GM18517 (cell line): ENCODE measurements at regions not wholly inside any gene's neighbourhood (a gene's known extent, or its start where the extent isn't known, plus 50 kb on each side); places are given as distances from the start of the nearest gene placed in this dataset.

Source experiments
- ATAC-seq: cut with Tn5 transposase; IDR thresholded peaks from one replicate; pipeline ENCODE4 v1.9.1; 2021; ENCODE audit warnings: mild to moderate bottlenecking, moderate library complexity; ENCODE audit not compliant: unreplicated experiment

DNA sequence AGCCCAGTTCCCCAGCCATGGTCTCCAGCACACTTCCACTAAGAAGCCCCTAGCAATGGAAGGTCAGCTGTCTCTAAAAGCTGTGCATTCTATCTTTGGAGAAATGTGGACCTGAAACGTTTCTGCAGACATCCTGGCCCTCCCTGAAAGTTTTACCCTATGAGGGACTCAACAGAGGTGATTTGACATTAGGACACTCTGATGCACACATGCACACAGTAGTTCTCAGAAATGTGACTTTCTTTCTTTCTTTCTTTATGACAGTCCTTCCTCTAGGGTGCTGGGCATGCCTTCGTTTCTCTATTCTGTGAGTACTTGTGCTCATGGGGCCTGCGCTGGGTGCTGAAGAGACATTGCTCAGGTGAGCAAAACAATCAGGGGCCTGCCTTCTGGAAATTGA lies 857.3 kb downstream of the RNF144A start:
- ATAC-seq: no peak

DNA sequence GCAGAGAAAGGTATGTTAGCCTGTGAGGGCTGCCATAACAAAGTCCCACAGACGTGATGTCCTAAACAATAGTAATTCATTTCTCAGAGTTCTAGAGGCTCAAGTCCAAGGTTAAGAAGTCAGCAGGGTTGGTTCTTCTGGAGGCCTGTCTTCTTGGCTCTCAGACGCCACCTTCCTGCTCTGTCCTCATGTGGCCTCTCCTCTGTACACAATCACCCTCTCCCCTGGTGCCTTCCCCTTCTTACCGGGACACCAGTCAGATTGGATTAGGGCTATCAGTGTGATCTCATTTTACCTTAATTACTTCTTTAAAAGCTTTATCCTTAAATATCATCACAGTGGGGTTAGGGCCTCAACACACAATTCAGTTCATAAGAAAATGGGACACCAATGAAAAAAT lies 860.5 kb downstream of the RNF144A start:
- ATAC-seq: no peak

DNA sequence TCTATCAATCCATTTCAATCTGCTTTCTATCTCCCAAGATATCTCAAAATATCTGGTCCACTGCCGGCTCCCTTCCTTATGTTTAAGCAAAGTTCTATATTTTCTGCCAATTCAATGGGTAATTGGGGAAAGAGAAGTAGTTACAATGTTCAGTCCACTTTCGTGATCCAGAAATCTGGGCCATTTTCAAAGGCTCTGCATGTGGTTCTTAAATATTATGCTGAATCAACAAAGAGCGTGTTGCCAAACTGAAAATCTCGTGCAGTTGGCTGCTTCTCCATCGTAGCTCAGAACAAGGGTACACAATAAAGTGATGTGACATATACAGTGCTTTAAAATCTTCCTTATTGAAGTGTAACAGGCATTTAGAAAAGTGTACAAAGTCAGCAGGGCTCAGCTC lies 863.1 kb downstream of the RNF144A start:
- ATAC-seq: no peak

DNA sequence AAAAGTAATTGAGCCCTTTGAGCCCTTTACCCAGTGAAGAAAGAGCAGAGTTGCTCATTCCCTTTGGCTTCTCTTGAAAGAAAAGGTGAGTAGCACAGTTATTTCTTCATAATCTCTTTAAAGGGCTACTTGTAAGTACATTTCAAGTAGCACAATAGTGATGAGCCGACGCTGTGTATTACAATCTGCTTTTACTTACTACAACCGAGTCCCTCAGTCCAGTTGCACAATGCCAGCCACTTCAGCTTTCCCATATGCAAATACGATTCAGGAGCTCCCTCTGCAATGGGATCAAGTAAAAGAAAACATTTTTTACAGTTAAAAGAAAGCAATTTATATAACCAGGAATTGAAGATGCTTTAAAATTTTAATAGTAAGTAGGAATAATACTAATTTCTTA lies 868.5 kb downstream of the RNF144A start:
- no peak for ATAC-seq

DNA sequence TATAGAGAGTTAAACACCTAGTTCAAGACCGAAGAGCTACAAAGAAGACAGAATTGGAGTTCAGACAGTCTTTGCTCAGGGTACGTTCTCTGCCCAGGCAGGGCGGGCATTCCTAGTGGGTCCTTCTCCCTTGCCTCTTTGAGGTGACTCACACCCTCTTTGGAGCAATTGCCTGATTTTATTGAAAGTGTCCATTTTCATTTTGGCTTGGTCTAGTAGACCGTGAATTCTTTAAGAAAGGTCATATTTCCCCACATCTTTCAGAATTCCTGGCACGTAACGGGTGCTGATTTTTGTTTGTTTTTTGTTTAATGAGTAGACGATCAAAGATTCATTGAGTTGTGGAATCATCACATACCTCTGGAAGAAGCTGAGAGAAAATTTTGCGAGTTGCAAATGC lies 871.5 kb downstream of the RNF144A start:
- ATAC-seq: no peak

DNA sequence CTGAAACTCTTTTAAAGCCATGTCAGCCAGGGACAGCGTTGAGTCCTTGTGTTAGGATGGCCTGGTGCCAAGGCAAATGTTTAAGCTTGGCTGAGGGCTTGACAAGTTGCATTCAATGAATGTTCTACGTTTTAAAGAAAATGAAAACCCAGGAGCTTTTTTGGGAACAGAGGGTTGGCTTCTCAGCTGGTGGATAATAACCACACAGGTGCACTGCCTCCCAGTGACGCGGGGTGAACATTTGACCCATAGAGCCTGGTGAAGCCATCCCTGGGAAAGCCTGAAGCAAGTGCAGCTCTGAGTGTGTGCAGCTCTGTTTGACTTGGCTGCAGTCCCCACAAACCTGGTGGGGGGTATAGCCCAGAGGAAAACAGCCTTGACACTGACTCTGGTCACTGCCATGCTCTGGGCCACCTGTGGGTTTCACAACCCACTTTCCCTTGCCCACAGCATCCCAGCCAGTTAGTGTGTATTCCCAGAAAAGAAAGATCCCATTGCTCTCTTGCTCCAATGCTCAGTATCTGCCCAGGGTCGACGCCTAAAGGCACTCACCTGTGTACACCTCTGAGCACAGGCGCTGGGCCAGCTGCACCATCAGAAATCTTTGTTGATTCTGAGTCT lies 874.9 kb downstream of the RNF144A start:
- no peak for ATAC-seq

DNA sequence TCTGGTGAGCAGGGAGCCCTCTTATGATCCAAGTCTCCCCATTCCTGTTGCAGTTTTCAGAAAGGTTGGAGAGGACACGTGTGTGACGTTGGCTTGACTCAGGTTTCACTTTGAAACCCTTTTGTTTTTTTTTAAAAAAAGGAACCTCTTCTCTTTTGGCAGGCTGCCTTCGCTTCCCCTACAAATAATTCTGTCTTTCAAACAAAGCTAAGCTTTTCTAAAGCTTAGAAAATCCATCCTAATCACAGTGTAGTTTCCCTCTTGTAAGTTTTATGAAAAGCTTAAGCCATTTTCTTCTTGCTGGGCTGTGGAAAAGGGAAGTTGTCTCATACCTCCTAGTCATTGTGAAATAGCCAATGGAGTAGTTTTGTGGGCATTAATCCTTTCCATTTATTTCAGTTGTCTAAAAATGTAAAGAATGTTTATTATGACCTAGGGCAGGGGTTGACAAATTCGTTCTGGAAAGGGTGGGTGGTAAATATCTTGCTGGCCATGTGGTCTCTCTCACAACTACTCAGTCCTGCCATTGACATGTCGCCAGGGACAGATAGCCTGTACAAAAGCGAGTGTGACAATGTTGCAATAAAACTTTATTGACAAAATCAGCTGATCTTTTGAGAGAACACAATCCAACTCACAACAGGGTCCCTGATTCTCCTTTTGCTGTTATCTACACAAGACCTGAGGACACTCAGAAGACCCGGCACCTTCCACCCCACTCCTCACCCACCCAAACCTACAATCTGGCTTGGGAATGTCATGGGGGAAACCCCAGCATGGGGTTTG lies 878.8 kb downstream of the RNF144A start:
- no peak for ATAC-seq

DNA sequence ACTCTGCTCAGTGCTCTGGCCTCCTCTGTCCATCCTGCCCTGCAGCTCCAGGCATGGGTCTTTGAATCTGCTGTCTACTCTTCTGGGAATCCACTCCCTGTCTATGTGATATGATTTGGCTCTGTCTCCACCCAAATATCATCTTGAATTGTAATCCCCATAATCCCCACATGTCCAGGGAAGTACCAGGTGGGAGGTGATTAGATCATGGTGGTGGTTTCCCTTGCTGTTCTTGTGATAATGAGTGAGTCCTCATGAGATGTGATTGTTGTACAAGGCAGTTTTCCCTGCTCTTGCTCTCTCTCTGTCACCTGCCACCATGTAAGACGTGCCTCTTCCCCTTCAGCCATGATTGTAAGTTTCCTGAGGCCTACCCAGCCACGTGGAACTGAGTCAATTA lies 881.8 kb upstream of the ID2 start:
- ATAC-seq: no peak

DNA sequence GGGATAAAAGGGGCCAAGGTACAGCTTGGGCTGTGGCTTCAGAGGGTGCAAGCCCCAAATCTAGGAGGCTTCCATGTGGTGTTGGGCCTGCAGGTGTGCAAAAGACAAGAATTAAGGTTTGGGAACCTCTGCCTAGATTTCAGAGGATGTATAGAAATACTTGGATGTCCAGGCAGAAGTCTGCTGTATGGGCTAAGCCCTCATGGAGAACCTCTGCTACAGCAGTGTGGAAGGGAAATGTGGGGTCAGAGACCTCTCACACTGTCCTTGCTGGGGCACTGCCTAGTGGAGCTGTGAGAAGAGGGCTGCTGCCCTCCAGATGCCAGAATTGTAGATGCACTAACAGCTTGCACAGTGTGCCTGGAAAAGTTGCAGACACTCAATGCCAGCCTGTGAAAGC lies 880.6 kb upstream of the ID2 start:
- no peak for ATAC-seq

DNA sequence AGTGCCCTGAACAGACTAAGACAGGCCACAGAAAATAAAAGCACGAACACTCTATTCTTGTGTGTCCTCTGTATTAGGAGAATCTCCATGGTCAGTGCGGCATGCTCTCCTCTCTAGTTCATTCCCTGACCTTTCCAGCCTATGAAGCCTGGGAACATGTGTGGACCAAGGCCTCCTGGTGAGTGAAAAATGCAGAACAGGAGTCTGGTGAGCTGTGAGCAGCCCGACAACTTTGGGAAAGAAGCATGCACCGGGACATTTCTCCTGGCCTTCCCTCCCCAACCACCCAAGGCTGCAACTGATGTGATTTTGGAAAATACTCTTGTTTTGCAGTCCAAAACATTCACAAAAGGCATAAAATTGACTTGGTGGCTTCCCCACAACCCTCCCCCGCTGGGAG lies 878.3 kb upstream of the ID2 start:
- no peak for ATAC-seq

DNA sequence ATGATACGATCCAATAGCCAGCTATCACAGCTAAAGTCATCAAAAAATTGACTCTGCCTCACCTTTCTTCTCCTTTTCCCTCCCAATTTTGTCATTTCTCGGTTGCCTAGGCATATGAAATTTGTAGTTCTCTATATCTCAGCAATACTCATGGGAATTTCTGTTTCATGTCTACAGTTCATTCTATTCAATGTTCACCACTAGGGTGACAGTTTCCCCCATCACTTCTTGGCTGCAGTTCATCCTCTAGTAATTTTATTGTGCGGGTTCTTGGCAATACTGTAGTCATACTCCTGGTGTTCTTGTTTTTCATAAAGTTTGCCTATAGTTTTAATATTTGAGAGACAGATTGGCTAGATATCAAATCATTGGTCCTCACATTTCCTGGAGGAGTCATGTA lies 872.2 kb upstream of the ID2 start:
- no peak for ATAC-seq

DNA sequence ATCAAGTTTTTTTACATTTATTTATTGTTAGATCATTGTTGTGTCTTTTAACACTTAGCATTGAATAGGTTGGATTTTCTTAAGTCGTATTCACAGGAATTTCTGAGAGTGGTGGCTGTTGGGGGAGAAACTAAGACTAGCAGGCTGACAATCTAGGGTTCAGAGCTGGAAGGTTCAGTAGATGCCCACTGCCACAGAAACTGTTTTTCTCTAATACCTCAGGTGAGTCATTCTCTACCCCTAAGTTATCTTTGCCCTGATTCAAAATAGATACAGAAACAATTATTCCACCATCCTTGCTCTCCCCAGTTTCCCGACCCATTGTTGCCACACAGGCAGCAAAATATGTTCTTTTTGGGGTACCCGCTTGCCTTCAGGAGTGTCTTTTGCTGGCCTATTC lies 870.8 kb upstream of the ID2 start:
- ATAC-seq: no peak

DNA sequence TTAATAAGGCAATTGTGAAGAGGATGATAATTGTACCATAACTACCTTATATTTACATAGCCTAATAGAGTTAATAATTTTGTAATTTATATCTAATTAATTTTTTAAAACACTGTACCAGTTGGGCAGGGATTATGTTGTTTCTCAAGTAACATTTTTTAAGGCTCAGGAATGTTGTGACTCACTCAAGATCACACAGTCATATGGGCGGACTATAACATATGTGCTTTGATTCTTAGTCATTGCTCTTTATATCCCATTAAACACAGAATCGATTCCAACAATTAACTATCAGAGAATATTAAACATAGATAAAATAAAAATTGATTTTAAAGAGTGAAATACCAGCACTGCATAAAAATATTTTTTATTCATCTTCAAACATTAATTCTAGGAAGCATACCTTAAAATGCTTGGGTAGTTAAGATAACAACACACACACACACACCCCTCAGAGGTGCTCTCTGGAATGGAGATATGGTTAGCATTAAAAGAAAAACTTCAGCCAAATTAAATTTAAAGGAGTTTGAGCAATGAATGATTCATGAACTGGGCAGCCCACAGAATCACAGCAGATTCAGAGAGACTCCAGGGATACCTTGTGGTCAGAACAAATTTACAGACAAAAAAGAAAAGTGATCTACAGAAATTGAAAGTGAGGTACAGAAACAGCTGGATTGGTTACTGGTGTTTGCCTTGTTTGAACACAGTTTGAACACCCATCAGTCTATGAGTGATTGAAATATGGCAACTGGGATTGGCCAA lies 869.4 kb upstream of the ID2 start:
- ATAC-seq: no peak

DNA sequence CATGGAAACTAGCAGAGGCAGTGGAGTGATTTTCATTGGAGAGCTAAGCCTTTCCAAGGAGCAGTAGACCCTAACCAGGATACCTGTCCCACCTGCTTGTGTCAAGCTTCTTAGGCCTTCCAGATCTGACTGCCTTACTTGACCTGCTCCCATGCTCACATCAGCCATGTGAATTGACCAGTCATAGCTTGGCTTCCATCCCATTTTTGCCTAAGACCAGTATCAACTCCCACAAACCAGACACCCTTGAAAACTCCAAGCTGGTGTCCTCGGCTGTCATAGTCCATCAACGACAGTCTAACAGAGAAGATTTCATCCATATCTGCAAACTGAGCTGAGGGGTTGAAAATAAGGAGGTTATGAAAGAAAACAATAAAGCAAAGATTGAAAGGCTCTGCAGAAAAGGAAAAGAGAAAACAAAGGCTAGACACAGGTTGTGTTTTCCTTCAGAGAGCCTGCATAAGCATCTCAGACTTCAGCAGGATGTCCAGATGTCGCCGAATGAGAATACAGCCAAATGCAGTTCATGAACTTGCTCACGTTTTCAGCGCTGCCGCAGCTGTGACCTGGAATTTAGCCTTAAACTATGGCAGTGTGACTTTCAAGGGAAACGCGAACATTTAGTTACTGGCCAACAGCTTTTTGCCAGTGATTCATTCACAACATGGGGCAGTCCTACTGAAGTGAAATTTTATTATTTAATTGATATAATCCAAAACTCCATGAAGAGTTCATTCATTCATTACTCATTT lies 868.1 kb upstream of the ID2 start:
- ATAC-seq: no peak

DNA sequence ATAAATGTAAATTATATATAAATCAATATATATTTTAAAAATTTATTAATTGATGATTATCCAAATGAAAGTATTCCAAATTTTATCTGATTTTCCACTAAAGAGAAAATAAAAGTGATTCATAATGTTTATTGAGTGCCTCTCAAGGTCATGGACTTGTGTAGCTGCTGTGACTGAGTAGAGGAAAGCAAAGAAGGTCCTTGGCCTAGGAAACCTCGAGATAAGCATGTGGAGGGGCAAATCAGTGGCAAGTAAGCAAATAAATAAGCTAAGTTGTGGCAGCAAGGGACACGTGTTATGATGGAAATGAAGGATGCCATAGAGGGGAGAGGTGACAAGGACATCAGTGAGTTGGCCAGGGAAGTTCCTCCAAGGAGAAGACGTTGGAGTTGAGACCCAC lies 866.1 kb upstream of the ID2 start:
- no peak for ATAC-seq

DNA sequence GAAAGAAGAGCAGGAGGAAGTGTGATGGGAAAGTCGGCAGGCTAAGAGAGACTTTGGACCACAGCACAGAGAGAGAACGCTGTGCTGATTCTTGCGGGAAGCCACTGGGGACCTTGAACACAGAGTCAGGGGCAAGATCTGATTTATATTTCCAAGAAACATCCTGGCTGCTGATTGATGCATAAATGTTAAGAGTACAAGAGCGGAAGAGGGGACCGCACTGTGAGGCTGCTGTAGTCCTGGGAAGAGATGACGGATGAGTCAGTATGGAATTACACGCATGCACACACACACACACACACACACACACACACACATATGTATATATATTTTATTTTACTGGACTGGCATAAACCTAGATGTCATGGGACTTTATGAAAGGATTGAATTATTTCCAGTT lies 865.6 kb upstream of the ID2 start:
- ATAC-seq: no peak

DNA sequence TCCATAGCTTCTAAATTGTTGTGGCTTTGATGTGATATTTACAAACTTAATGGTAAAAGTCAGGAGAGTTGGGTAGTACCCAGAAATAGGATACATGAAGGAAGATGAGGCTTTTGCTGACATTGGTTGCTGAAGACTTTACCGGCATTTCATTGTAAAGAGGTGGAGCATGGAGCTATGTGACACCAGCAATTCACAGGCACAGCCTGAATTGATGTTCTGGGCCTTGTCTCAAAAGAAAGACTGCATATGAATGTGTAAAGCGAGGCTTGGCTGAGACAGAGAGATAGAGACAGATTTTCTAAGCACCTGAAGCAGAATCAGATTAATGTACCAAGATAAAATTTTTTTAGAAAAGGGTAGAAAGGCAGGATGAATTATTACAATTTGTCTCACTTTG lies 864.9 kb upstream of the ID2 start:
- no peak for ATAC-seq

DNA sequence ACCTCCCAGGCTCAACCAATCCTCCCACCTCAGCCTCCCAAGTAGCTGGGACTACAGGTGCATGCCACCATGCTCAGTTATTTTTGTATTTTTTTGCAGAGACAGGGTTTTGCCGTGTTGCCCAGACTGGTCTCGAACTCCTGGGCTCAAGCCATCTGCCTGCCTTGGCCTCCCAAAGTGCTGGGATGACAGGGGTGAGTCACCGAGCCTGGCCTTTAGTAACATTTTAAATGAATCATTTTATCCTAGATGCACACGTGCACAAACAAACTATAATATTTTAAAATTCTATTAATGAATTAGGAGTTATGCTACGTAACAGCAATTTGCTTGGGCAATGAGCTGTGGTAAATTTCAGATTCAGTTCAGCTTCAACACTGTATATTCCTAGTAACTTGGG lies 862.5 kb upstream of the ID2 start:
- no peak for ATAC-seq

DNA sequence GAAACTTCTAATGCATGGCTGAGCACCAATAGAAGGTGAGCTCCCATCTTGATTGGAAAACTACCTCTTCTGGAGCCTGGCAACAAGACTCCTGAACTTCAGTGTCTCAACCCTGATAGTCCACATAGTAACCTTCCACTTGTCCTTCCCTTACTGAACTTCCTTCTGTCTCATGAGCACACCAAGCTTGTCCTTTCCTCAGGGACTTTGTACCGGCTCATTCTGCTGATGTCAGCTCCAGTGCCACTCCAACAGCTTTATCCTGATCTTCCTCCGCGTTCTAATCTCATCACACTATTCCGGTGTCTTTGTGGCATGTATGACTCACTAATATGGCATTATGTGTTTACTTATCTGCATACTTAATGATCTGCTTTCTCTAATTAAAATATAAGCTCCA lies 862.0 kb upstream of the ID2 start:
- ATAC-seq: no peak

DNA sequence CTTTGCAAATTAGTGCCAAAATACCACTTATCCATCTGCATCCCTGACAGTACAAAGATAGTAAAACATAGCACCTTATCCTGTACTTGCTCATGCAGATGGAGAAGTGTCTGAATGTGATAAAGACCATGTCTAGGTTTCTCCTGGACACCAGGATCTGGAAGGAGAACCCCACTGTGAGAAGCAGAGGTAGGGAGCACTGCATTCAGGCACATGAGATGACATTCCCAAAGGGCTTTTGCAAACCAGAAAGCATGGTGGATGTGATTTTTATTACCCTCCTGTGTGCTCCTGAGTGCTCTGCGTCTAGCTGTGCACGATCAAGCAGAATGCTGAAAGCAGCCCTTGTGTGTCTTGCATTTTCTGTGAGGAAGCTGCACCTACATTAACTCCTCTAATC lies 857.6 kb upstream of the ID2 start:
- ATAC-seq: no peak

DNA sequence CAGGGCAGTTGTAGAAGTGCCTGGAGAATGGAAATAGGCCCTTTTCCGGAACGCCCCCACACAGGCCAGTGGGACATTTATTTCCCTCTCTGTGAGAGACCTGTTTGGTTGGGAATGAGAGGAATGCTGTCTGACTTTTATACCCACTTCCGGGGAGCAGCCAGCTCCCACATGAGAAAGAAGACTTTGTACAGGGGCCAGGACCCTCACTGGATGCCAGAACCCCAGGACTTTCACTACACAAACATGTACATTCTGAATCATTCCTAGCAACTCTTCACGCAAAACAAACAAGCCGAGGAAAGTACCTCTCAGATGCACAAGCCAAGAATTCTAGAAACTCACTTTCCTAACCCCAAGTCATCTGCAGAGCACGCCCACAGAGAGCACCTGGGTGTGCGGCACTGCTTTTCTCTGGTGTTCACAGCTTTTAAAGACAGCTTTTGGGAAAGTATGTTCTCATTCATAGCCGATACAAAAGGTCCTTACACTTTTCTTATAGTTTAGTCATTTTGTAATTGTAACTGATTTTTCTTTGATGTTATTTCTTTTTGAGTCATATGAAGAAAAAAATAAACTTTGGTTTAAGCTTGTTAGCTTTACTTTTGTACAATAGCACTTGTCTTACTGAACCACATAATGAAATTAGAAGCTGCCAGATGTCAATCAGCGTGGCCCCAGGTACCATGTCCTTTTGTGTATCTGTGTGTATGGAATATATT lies 856.1 kb upstream of the ID2 start:
- peak; percentile 84 for ATAC-seq
